DOHH2 (cell line): ENCODE measurements at regions not wholly inside any gene's neighbourhood (a gene's known extent, or its start where the extent isn't known, plus 50 kb on each side); places are given as distances from the start of the nearest gene placed in this dataset.

Experiments
- H3F3A ChIP-seq: fragments of 200-600 bp; sonication (generic), shearing (Covaris generic); 2 replicates; pipeline ENCODE4 v1.6.0; 2016; ENCODE audit warnings: antibody characterized with exemption, mild to moderate bottlenecking; ENCODE audit not compliant: control insufficient read depth, insufficient read depth
- H3K27ac ChIP-seq: fragments of 200-600 bp; sonication (generic); 2 replicates; pipeline ENCODE4 v1.5.1; 2014; ENCODE audit warnings: low read depth, mild to moderate bottlenecking, low read length, moderate library complexity
- H3K27me3 ChIP-seq: fragments of 200-600 bp; sonication (generic); 2 replicates; pipeline ENCODE4 v1.6.1; 2014; ENCODE audit warnings: mild to moderate bottlenecking, low read length, mixed read lengths; ENCODE audit not compliant: control insufficient read depth
- H3K36me3 ChIP-seq: fragments of 200-600 bp; sonication (generic); 2 replicates; pipeline ENCODE4 v1.6.1; 2014; ENCODE audit warnings: mild to moderate bottlenecking, low read length, moderate library complexity, mixed read lengths; ENCODE audit not compliant: control insufficient read depth
- H3K4me1 ChIP-seq: fragments of 200-600 bp; sonication (generic); 2 replicates; pipeline ENCODE4 v1.6.1; 2014; ENCODE audit warnings: mild to moderate bottlenecking, low read length, mixed read lengths; ENCODE audit not compliant: control insufficient read depth
- H3K4me2 ChIP-seq: fragments of 200-600 bp; sonication (generic); 2 replicates; pipeline ENCODE4 v1.6.0; 2014; ENCODE audit warnings: mild to moderate bottlenecking, low read length, moderate library complexity
- H3K4me3 ChIP-seq: fragments of 200-600 bp; sonication (generic); 2 replicates; pipeline ENCODE4 v1.5.1; 2014; ENCODE audit warnings: mild to moderate bottlenecking, low read length, mixed read lengths
- H3K79me2 ChIP-seq: fragments of 200-600 bp; sonication (generic); 2 replicates; pipeline ENCODE4 v1.6.1; 2014; ENCODE audit warnings: mild to moderate bottlenecking, low read length, mixed read lengths; ENCODE audit not compliant: control insufficient read depth
- H3K9me2 ChIP-seq: fragments of 200-600 bp; sonication (generic); replicated peaks from 2 replicates; pipeline ENCODE4 v1.6.1; 2014; ENCODE audit warnings: mild to moderate bottlenecking, low read length, mixed read lengths; ENCODE audit not compliant: control insufficient read depth
- H3K9me3 ChIP-seq: fragments of 200-600 bp; sonication (generic); 2 replicates; pipeline ENCODE4 v1.6.1; 2014; ENCODE audit warnings: antibody characterized with exemption, low read length, mixed read lengths; ENCODE audit not compliant: control insufficient read depth, insufficient read depth
- H4K20me1 ChIP-seq: fragments of 200-600 bp; sonication (generic); 2 replicates; pipeline ENCODE4 v1.6.0; 2014; ENCODE audit warnings: low read depth, mild to moderate bottlenecking, antibody characterized with exemption, low read length, moderate library complexity; ENCODE audit not compliant: control insufficient read depth, insufficient read depth
- EZH2phosphoT487 ChIP-seq: fragments of 200-600 bp; sonication (generic); IDR thresholded peaks from 2 replicates; pipeline ENCODE4 v1.6.1; 2017; ENCODE audit warnings: borderline replicate concordance, mild to moderate bottlenecking, antibody characterized with exemption, low read length, moderate library complexity, mixed read lengths
- TF ChIP-seq, protein P1 (sequence below): fragments of 200-600 bp; sonication (generic); IDR thresholded peaks from one replicate; pipeline ENCODE4 v1.5.1; 2014; ENCODE audit warnings: antibody characterized with exemption, mild to moderate bottlenecking, low read depth, low read length; ENCODE audit not compliant: poor library complexity, severe bottlenecking

- H3F3A ChIP-seq: peaks cover 26% of the 10 kb centered on the region
- H4K20me1 ChIP-seq: no peaks in the 10 kb centered on the region
- H3K4me2 ChIP-seq: peak overlapping the region; percentile 55
- H3K27ac ChIP-seq: peak overlapping the region; percentile 93
- H3K79me2 ChIP-seq: no peaks in the 10 kb centered on the region
- no peak for TF ChIP-seq EZH2phosphoT487
- TF ChIP-seq, protein P1, sequence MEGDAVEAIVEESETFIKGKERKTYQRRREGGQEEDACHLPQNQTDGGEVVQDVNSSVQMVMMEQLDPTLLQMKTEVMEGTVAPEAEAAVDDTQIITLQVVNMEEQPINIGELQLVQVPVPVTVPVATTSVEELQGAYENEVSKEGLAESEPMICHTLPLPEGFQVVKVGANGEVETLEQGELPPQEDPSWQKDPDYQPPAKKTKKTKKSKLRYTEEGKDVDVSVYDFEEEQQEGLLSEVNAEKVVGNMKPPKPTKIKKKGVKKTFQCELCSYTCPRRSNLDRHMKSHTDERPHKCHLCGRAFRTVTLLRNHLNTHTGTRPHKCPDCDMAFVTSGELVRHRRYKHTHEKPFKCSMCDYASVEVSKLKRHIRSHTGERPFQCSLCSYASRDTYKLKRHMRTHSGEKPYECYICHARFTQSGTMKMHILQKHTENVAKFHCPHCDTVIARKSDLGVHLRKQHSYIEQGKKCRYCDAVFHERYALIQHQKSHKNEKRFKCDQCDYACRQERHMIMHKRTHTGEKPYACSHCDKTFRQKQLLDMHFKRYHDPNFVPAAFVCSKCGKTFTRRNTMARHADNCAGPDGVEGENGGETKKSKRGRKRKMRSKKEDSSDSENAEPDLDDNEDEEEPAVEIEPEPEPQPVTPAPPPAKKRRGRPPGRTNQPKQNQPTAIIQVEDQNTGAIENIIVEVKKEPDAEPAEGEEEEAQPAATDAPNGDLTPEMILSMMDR: no peak
- peak overlapping the region; percentile 67 for H3K4me3 ChIP-seq
- H3K27me3 ChIP-seq: no peaks in the 10 kb centered on the region
- peaks cover 79% of the 10 kb centered on the region for H3K4me1 ChIP-seq
- H3K9me3 ChIP-seq: peaks cover 5% of the 10 kb centered on the region; the same call in 1 of the 2 replicates
- no peaks in the 10 kb centered on the region; the same call in 1 of the 2 replicates for H3K36me3 ChIP-seq
- H3K9me2 ChIP-seq: no peaks in the 10 kb centered on the region
These were observed 315.4 kb downstream of the OXSM start for GRCh38 chr3:26105261-26105660.

DNA sequence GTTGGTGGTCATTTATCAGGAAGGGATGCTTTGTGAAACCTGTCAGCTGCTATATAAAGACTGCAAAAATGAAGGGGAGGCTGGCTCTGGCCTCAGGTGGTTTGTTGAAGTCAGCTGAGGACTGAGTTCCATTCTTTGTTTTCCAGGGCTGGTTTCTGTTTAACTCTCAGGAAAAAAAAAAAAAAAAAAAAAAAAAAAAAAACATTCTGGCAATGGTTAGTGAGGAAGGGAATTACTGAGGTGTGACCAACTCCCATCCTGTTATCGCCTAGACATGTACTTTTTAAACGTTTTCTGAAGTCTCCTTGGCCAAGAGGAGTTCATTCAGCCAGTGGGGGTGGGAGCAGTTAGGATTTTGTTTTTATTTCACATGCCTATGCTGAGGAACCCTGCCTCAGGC is 316.3 kb downstream of the OXSM start:
- no peak for TF ChIP-seq EZH2phosphoT487
- TF ChIP-seq, protein P1: no peak
- Histone ChIP-seq H3K4me2 (peak overlapping the region; percentile 55), H3K9me3 (peaks cover under 1% of the 10 kb centered on the region; the same call in 1 of the 2 replicates), H3K9me2 (no peaks in the 10 kb centered on the region), H3K79me2 (no peaks in the 10 kb centered on the region), H3K36me3 (no peaks in the 10 kb centered on the region; the same call in 1 of the 2 replicates), H4K20me1 (no peaks in the 10 kb centered on the region), H3F3A (peaks cover 26% of the 10 kb centered on the region), H3K27ac (peak overlapping the region; percentile 93), H3K27me3 (no peaks in the 10 kb centered on the region), H3K4me3 (peak overlapping the region; percentile 67), H3K4me1 (peaks cover 69% of the 10 kb centered on the region)

GRCh38 chr3:26108846-26109489 is 319.1 kb downstream of the OXSM start:
- Histone ChIP-seq H3K9me3 (no peaks in the 10 kb centered on the region), H3K4me3 (no peak overlapping the region), H3K4me2 (no peak overlapping the region), H3K4me1 (peaks cover 42% of the 10 kb centered on the region), H3K9me2 (no peaks in the 10 kb centered on the region), H4K20me1 (no peaks in the 10 kb centered on the region), H3K27ac (no peak overlapping the region), H3K79me2 (no peaks in the 10 kb centered on the region), H3F3A (peaks cover 24% of the 10 kb centered on the region), H3K36me3 (no peaks in the 10 kb centered on the region; the same call in 1 of the 2 replicates), H3K27me3 (no peaks in the 10 kb centered on the region)
- TF ChIP-seq, protein P1: no peak
- TF ChIP-seq EZH2phosphoT487: no peak
